MCF 10A (cell line): ENCODE measurements at regions not wholly inside any gene's neighbourhood (a gene's known extent, or its start where the extent isn't known, plus 50 kb on each side); places are given as distances from the start of the nearest gene placed in this dataset.

Experiments
- BruUV-seq: library from RNA; stranded (reverse); fragments of 400-500 nt; replicated peaks from 2 replicates; lab custom pipeline; 2021; lab: Mats Ljungman, UMichigan
- CTCF ChIA-PET: fragments of 300-600 bp; sonication (Branson Sonifier 250); formaldehyde crosslinking; extraction: SDS; loops from one replicate; lab custom pipeline; 2021; ENCODE audit warnings: antibody characterized with exemption, inconsistent platforms; lab: Yijun Ruan, JAX
- POLR2A ChIA-PET: fragments of 300-600, 350-650 bp; sonication (Branson Sonifier 250); formaldehyde crosslinking; extraction: SDS; loops from one replicate; lab custom pipeline; 2020; ENCODE audit warnings: antibody characterized with exemption, inconsistent platforms; lab: Yijun Ruan, JAX
- DNase-seq: peaks from one replicate; pipeline ENCODE4 v3.0.0-alpha.2; 2018; ENCODE audit not compliant: unreplicated experiment
- H3K27ac Mint-ChIP-seq: one replicate; pipeline ENCODE4 v1.8.0; 2022; ENCODE audit warnings: mild to moderate bottlenecking, low read depth, mixed read lengths; ENCODE audit not compliant: unreplicated experiment
- H3K27me3 Mint-ChIP-seq: one replicate; pipeline ENCODE4 v1.8.0; 2022; ENCODE audit warnings: mixed read lengths; ENCODE audit not compliant: insufficient read depth, unreplicated experiment
- H3K36me3 Mint-ChIP-seq: one replicate; pipeline ENCODE4 v1.8.0; 2022; ENCODE audit warnings: mild to moderate bottlenecking, moderate library complexity, mixed read lengths; ENCODE audit not compliant: insufficient read depth, unreplicated experiment
- H3K4me1 Mint-ChIP-seq: one replicate; pipeline ENCODE4 v1.8.0; 2022; ENCODE audit warnings: mixed read lengths; ENCODE audit not compliant: insufficient read depth, unreplicated experiment
- H3K4me3 Mint-ChIP-seq: one replicate; pipeline ENCODE4 v1.8.0; 2022; ENCODE audit warnings: mild to moderate bottlenecking, moderate library complexity, mixed read lengths; ENCODE audit not compliant: unreplicated experiment
- H3K9me3 Mint-ChIP-seq: one replicate; pipeline ENCODE4 v1.8.0; 2022; ENCODE audit warnings: mixed read lengths; ENCODE audit not compliant: unreplicated experiment
- CTCF ChIP-seq: fragments of 200-600 bp; IDR thresholded peaks from one replicate; pipeline ENCODE4 v1.8.0; 2022; ENCODE audit warnings: antibody characterized with exemption, mild to moderate bottlenecking; ENCODE audit not compliant: unreplicated experiment
- intact Hi-C: fragments of 100-400 bp; cut with micrococcal nuclease; formaldehyde crosslinking; loops from 2 replicates; pipeline ENCODE4 v1.14.1; 2022

- TF ChIP-seq CTCF: no peak
- H3K36me3 Mint-ChIP-seq: no peaks in the 10 kb centered on the region
- H3K4me3 Mint-ChIP-seq: no peak overlapping the region
- intact Hi-C loops: no loop called here
- peaks cover 32% of the 10 kb centered on the region for H3K4me1 Mint-ChIP-seq
- H3K9me3 Mint-ChIP-seq: no peaks in the 10 kb centered on the region
- ChIA-PET POLR2A (interaction anchor here (0.8 to 2.3 kb wide), 3 partner anchors 9 to 24 kb away, joined by 4 to 10 read pairs (median 9); no protein-coding TSS in a partner anchor), CTCF (interaction anchor here (0.8 kb wide), 1 partner anchor 631 kb away, joined by 3 read pairs; no protein-coding TSS in a partner anchor)
- no peaks in the 10 kb centered on the region for H3K27me3 Mint-ChIP-seq
- BruUV-seq: no TSS peak
- peak; percentile 43 for DNase-seq
- H3K27ac Mint-ChIP-seq: peak overlapping the region; percentile 46
Measured at GRCh38 chr18:60870261-60871153, 462.7 kb upstream of the CDH20 start.

DNA sequence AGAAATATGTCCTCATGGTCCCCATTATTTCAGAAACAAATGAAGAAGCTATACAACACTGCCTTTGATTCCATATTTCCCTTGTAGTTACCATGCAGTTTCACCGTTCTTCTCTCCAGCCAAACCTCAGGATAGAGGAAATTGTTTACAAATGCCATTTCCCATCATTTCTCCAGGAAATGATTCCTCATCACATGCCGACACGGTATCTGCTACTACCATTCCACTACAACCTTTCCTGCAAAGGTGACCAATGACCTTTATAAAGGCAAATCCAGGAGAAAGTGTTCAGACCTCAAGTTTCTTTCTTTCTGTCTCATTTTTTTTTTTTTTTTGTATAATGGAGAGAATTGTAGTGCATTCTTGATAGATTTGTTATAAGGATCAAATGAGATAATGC is 460.8 kb upstream of the CDH20 start:
- no peaks in the 10 kb centered on the region for H3K9me3 Mint-ChIP-seq
- no peak for TF ChIP-seq CTCF
- CTCF ChIA-PET: interaction anchor here (0.7 to 1.2 kb wide), 2 partner anchors 22 to 61 kb away, joined by 3 to 4 read pairs; no protein-coding TSS in a partner anchor

GRCh38 chr18:60873708-60874107 is 459.5 kb upstream of the CDH20 start:
- Mint-ChIP-seq H3K9me3 (no peaks in the 10 kb centered on the region), H3K4me3 (no peak overlapping the region), H3K27me3 (no peaks in the 10 kb centered on the region), H3K36me3 (no peaks in the 10 kb centered on the region), H3K27ac (peak overlapping the region; percentile 29), H3K4me1 (peaks cover 26% of the 10 kb centered on the region)
- POLR2A ChIA-PET: interaction anchor here (0.8 to 2.1 kb wide), 3 partner anchors 12 to 23 kb away, joined by 3 to 15 read pairs (median 4); no protein-coding TSS in a partner anchor
- DNase-seq: no peak
- intact Hi-C loops: no loop called here
- no peak for TF ChIP-seq CTCF
- CTCF ChIA-PET: interaction anchor here (1.2 kb wide), 1 partner anchor 63 kb away, joined by 4 read pairs; no protein-coding TSS in a partner anchor
- no TSS peak for BruUV-seq

More for the DNA sequence above, 460.8 kb upstream of the CDH20 start:
- Mint-ChIP-seq H3K4me3 (no peak overlapping the region), H3K27ac (no peak overlapping the region), H3K4me1 (peaks cover 26% of the 10 kb centered on the region), H3K27me3 (no peaks in the 10 kb centered on the region), H3K36me3 (no peaks in the 10 kb centered on the region)
- BruUV-seq: no TSS peak
- POLR2A ChIA-PET: interaction anchor here (2.1 kb wide), 1 partner anchor 20 kb away, joined by 15 read pairs; no protein-coding TSS in a partner anchor
- intact Hi-C loops: no loop called here
- DNase-seq: no peak

GRCh38 chr18:60875957-60876507 is 457.2 kb upstream of the CDH20 start:
- no peak for TF ChIP-seq CTCF
- Mint-ChIP-seq H3K9me3 (no peaks in the 10 kb centered on the region), H3K4me3 (no peak overlapping the region), H3K27me3 (no peaks in the 10 kb centered on the region), H3K4me1 (peaks cover 16% of the 10 kb centered on the region), H3K36me3 (no peaks in the 10 kb centered on the region), H3K27ac (no peak overlapping the region)
- DNase-seq: no peak
- ChIA-PET CTCF (interaction anchor here (0.7 to 0.9 kb wide), 3 partner anchors 16 to 734 kb away, joined by 3 to 5 read pairs (median 3); no protein-coding TSS in a partner anchor), POLR2A (no interaction called here)
- no TSS peak for BruUV-seq
- intact Hi-C loops: no loop called here
